GM12891 (cell line): ENCODE measurements at regions not wholly inside any gene's neighbourhood (a gene's known extent, or its start where the extent isn't known, plus 50 kb on each side); places are given as distances from the start of the nearest gene placed in this dataset.
"Not testable (repeated sequence)": the region's sequence is repeated elsewhere in the genome, so short reads cannot be mapped to it uniquely, and the experiment has no call there.

Source experiments
- DNase-seq: peaks from one replicate; pipeline ENCODE4 v3.0.0; 2011; ENCODE audit warnings: low spot score; ENCODE audit not compliant: insufficient read length
- FAIRE-seq: peaks from 2 replicates; lab custom pipeline; 2011; peaks lifted over from hg19 to GRCh38; lab: Jason Lieb, UNC
- PAX5 ChIP-seq: IDR thresholded peaks from 2 replicates; pipeline ENCODE4 v1.6.1; 2011; ENCODE audit warnings: low read length, moderate library complexity, mild to moderate bottlenecking; ENCODE audit not compliant: insufficient read depth, severe bottlenecking
- POLR2A ChIP-seq: IDR thresholded peaks from 2 replicates; pipeline ENCODE4 v1.6.1; 2011; ENCODE audit warnings: low read depth, low read length, control low read depth
- POLR2AphosphoS5 ChIP-seq: IDR thresholded peaks from 2 replicates; pipeline ENCODE4 v1.6.1; 2011; ENCODE audit warnings: low read depth, low read length, control low read depth
- POU2F2 ChIP-seq: IDR thresholded peaks from 2 replicates; pipeline ENCODE4 v1.6.1; 2011; ENCODE audit warnings: low read depth, mild to moderate bottlenecking, control low read depth, low read length, moderate library complexity
- SPI1 ChIP-seq: IDR thresholded peaks from 2 replicates; pipeline ENCODE4 v1.6.1; 2011; ENCODE audit warnings: low read depth, low read length, control low read depth
- TAF1 ChIP-seq: IDR thresholded peaks from 2 replicates; pipeline ENCODE4 v1.6.1; 2011; ENCODE audit warnings: low read depth, low read length, control low read depth

DNA sequence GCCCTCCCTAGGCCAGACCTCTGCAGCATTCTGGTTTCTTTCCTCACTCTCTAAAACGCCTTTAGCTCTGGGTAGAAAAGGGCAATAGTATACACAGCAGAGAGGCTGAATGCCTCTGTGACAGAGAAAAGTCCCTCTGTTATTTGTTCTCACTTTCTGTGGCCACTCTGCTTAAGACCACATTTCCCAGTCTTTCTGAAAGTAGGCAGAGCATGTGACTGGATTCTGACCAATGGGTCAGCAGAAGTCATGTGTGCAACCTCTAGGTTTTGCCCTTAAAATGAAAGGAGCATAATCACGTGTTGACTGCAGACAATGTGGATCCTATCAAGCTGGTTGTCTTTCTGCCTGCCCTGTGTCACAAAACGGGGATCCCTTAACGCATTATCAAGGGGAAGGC lies 79.7 kb upstream of the MARK1 start:
- FAIRE-seq (no peak), DNase-seq (no peak)
- TF ChIP-seq POLR2A (no peak), SPI1 (no peak), POU2F2 (no peak), POLR2AphosphoS5 (no peak), TAF1 (no peak), PAX5 (no peak)

DNA sequence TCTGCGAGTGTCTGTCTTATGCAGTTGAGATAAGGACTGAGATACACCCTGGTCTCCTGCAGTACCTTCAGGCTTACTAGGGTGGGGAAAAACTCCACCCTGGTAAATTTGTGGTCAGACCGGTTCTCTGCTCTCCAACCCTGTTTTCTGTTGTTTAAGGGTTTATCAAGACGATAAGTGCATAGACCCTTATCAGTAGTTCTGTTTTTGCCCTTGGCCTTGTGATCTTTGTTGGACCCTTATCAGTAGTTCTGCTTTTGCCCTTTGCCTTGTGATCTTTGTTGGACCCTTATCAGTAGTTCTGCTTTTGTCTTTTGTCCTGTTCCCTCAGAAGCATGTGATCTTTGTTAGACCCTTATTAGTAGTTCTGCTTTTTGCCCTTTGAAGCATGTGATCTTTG lies 83.3 kb upstream of the MARK1 start:
- FAIRE-seq = not testable (repeated sequence)

DNA sequence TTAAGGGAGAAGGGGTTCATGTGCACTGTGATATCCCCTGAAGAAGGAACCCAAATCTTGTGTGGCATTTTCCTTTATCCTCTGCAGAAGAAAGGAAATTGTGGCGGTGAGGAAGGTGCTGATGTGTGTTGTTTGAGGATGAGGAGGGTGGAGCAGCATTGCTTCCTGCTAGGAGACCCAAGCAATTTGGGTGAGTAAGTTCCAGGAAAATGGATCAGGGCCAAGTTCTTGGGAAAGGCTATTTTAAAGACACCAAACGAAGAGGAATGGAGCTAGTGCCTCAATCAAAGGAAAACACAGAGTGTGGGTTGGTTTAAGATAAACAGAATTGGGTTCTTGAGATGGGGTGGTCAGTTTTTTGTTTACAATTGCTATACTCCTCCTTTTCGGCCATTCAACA lies 86.7 kb upstream of the MARK1 start:
- FAIRE-seq (no peak), DNase-seq (no peak)
- TF ChIP-seq POLR2A (no peak), POLR2AphosphoS5 (no peak), POU2F2 (no peak), SPI1 (no peak), PAX5 (no peak), TAF1 (no peak)

More for the DNA sequence above, 83.3 kb upstream of the MARK1 start:
- not testable (repeated sequence) for DNase-seq

DNA sequence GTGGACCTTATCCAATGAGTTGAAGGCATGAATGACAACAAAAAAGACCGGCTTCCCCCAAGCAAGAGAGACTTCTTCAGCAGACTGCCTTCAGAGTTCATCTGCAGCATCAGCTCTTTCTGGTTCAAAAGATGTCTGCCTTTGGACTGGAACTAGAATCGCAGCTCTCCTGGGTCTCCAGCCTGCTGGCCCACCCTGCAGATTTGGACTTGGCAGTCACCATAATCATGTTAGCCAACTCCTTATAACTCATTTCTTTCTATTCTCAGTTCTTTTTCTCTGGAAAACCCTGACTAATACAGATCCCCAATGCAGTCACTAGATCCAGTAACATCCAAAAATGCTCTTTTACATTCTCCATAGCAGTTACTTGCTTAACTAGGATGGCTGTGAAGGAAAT lies 89.2 kb upstream of the MARK1 start:
- FAIRE-seq = no peak
- TF ChIP-seq TAF1 (no peak), POLR2A (no peak), POLR2AphosphoS5 (no peak), POU2F2 (no peak), SPI1 (no peak), PAX5 (no peak)
- no peak for DNase-seq

DNA sequence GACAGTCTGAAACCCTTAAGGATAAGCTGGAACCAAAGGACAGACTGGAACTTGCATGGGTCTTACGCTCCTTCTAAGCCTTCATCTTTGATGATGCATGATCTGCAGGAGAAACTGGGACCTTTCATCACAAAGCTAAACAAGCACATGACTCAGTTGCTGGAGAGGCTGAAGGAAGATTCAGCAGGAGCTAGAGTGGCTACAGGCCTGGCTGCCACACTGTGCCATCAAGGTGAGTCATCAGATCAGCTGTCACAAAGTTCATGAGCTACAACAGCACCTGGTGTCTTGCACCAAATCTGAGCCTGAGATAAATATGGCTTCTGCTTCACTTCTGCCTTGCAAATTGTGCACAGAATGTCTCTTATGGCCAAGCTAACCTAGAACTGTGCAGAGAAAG lies 95.5 kb upstream of the MARK1 start:
- no peak for TF ChIP-seq SPI1
- no peak for TF ChIP-seq TAF1
- TF ChIP-seq PAX5 = no peak
- TF ChIP-seq POLR2AphosphoS5 = no peak
- no peak for TF ChIP-seq POU2F2
- no peak for TF ChIP-seq POLR2A
- FAIRE-seq (no peak), DNase-seq (no peak)

DNA sequence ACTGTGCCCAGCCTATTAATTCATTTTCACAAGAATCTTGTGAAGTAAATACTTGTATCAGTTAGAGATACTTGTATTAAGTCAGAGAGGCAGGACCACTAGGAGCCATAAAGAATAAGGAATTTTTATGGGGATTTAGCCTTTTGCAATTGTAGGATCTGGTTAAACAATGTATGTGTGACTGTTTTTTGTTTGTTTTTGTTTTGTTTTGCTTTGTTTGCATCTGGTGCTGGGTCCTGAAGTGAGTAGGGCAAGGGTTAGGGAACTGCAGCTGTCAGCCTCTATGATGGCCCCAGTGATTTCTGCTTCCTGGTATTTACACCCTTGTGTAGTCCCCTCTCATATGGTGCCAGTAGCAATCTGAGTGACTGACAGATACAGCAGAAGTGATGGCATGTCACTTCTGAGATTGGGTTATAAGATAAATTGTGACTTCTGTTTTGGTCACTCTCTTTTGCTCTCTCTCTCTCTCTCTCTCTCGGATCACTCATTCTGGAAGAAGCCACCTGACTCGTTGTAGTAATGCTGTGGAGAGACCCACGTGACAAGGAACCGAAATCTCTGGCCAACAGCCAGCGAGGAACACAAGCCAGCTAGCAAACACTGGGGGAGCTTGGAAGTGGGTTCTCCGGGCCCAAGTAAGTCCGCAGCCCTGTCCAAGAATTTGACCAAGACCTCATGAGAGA lies 96.2 kb upstream of the MARK1 start:
- FAIRE-seq = no peak
- no peak for TF ChIP-seq POU2F2
- TF ChIP-seq PAX5 = no peak
- no peak for TF ChIP-seq TAF1
- TF ChIP-seq POLR2A = no peak
- no peak for TF ChIP-seq SPI1
- no peak for TF ChIP-seq POLR2AphosphoS5
- DNase-seq = no peak

DNA sequence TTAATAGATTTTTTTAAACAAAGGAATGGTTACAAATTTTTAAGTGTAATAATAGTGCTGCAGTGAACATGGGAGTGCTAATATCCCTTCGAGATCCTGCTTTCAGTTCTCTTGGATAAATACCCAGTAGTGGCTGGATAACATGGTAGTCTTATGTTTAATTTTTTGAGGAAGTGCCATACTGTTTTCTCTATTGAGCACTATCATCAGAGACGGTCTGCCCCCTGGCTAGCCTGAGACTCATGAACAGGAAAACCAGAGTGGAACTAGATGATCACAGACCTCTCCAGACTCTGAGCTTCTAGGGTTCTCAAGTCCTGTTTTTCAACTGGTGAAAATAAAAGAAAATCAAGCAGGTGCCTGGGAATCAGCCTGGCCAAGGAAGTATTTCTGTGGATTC lies 97.3 kb upstream of the MARK1 start:
- DNase-seq (no peak), FAIRE-seq (no peak)
- TF ChIP-seq POLR2A (no peak), PAX5 (no peak), POLR2AphosphoS5 (no peak), POU2F2 (no peak), SPI1 (no peak), TAF1 (no peak)

DNA sequence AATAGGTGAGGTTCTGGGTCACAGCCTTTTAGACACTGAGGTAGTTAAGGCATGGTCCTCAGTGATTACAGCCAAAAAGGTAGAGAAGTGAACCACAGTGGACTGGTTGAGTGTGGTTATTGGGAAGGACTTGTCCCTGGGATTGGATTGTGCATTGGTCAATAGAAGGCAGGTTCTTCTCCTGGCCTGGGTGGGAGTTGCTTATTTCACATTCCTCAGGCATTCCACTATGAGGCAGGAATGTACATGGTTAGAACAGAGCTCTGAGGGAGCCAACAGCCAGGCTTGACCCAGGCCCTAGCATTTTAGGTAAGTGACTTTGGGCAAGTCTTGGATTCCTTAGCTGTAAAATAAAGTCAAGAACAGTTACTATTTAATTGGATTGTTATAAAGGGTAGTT lies 97.9 kb upstream of the MARK1 start:
- TF ChIP-seq POLR2A (no peak), SPI1 (no peak), PAX5 (no peak), TAF1 (no peak), POU2F2 (no peak), POLR2AphosphoS5 (no peak)
- no peak for FAIRE-seq
- DNase-seq = no peak

DNA sequence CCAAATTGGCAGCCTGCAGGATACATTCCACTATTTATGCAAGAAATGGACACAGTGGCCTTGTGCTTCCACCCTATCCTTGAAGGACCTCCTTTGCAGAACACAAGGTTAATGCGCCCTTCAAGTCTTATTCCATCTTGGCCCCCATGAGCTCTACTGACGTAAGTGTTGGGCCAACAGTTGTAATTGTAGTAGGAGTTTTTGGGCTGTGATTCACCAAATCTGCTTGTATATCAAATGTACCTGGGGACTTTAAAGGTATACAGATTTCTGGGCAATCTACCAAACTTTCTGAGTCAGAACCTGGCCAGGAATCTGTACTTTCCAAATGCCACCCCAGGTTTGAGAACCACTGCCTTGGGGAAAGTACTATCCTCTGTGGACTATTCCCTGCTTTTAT lies 100.9 kb upstream of the MARK1 start:
- no peak for FAIRE-seq
- TF ChIP-seq POLR2A (no peak), PAX5 (no peak), TAF1 (no peak), POLR2AphosphoS5 (no peak), POU2F2 (no peak), SPI1 (no peak)
- no peak for DNase-seq

DNA sequence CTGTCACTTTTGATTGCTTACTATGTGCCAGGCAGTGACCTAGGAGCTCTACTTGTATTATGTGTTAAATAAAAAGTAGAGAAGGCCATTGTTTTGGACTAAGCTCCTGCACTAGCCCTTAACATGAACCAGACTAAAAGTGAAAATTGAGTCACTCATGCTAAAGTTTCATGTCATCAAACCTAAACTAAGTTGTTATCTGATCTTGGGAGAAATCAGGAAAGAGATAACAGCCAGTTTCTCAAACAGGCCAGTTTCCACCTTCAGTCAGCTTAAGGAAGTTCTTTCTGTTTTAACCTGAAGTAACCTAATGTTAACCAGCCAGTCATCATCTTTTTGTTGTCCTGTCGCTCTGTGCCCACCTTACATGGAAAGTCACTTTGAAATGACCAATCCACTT lies 102.1 kb upstream of the MARK1 start:
- TF ChIP-seq POLR2AphosphoS5 (no peak), TAF1 (no peak), POLR2A (no peak), SPI1 (no peak), PAX5 (no peak), POU2F2 (no peak)
- DNase-seq = no peak
- no peak for FAIRE-seq

DNA sequence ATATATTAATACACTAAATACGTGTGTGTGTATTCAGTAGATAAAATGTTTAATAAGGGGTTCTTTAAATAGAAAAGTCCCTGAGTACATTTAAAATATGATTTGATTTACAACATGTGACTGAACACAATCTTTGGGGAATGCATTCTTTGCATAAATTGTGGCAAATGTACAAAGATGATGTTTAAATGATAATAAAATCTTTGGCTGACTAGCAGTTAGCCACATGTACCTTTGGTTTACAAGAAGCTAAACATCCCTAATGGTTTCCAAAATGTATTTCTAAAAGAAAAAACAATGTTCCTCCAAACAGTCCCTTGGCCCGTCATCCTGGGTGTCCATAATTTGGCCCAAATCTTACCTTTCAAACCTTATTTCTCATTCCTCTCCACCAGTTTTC lies 106.4 kb upstream of the MARK1 start:
- TF ChIP-seq SPI1 (no peak), PAX5 (no peak), POU2F2 (no peak), POLR2A (no peak), TAF1 (no peak), POLR2AphosphoS5 (no peak)
- FAIRE-seq (no peak), DNase-seq (no peak)
